Fibroblast of skin of right biceps (primary cell): ENCODE measurements at regions not wholly inside any gene's neighbourhood (a gene's known extent, or its start where the extent isn't known, plus 50 kb on each side); places are given as distances from the start of the nearest gene placed in this dataset.

Experiments used
- DNase-seq: peaks from one replicate; pipeline ENCODE4 v3.0.0-alpha.2; 2013

- DNase-seq, result no peak
These were observed 77.4 kb upstream of the CD93 start for GRCh38 chr20:23163562-23163961.

GRCh38 chr20:23162887-23163286, 76.8 kb upstream of the CD93 start:
- DNase-seq, result no peak

GRCh38 chr20:23161968-23162696, 76.0 kb upstream of the CD93 start:
- DNase-seq, result peak; percentile 85

- peak; percentile 64 for DNase-seq
These were observed 75.2 kb upstream of the CD93 start for GRCh38 chr20:23161244-23161891.

GRCh38 chr20:23160536-23161243, 74.6 kb upstream of the CD93 start:
- DNase-seq, result peak; percentile 49

GRCh38 chr20:23159947-23160318, 73.8 kb upstream of the CD93 start:
- DNase-seq, result no peak

- no peak for DNase-seq
These were observed 73.3 kb upstream of the CD93 start for GRCh38 chr20:23159256-23159946.

GRCh38 chr20:23157734-23158133, 71.6 kb upstream of the CD93 start:
- DNase-seq, result peak; percentile 39

GRCh38 chr20:23156842-23157423, 70.8 kb upstream of the CD93 start:
- no peak for DNase-seq

- peak; percentile 92 for DNase-seq
These were observed 70.2 kb upstream of the CD93 start for GRCh38 chr20:23156170-23156841.

- no peak for DNase-seq
These were observed 69.0 kb upstream of the CD93 start for GRCh38 chr20:23155141-23155590.

- no peak for DNase-seq
These were observed 67.7 kb upstream of the CD93 start for GRCh38 chr20:23153696-23154341.

GRCh38 chr20:23152902-23153301, 66.8 kb upstream of the CD93 start:
- DNase-seq, result no peak

GRCh38 chr20:23152308-23152892, 66.3 kb upstream of the CD93 start:
- peak; percentile 91 for DNase-seq

GRCh38 chr20:23151885-23152284, 65.8 kb upstream of the CD93 start:
- no peak for DNase-seq

- no peak for DNase-seq
These were observed 65.0 kb upstream of the CD93 start for GRCh38 chr20:23151008-23151703.

GRCh38 chr20:23150304-23151007, 64.3 kb upstream of the CD93 start:
- no peak for DNase-seq

GRCh38 chr20:23149623-23150279, 63.6 kb upstream of the CD93 start:
- no peak for DNase-seq

GRCh38 chr20:23148731-23149570, 62.8 kb upstream of the CD93 start:
- DNase-seq, result no peak
